GM18951 (cell line): ENCODE measurements at regions not wholly inside any gene's neighbourhood (a gene's known extent, or its start where the extent isn't known, plus 50 kb on each side); places are given as distances from the start of the nearest gene placed in this dataset.

Source experiments
- POLR2A ChIP-seq: IDR thresholded peaks from 4 replicates; pipeline ENCODE4 v1.6.1; 2011; ENCODE audit warnings: mild to moderate bottlenecking; ENCODE audit not compliant: insufficient read length, insufficient read depth; ENCODE audit errors: extremely low read depth
- in situ Hi-C: fragments of 300-500 bp; cut with MboI; formaldehyde crosslinking; loops from one replicate; pipeline ENCODE4 v1.12.0; 2022; ENCODE audit warnings: low sequenced_read_pairs, mixed read lengths, inconsistent platforms; ENCODE audit not compliant: unreplicated experiment

- TF ChIP-seq POLR2A: no peak
- in situ Hi-C loops: loop anchor here (25.0 kb wide), 1 partner anchor 249 kb away; no protein-coding TSS in a partner anchor
Measured at GRCh38 chr2:162888652-162889051, 50.1 kb upstream of the KCNH7 start.
